Mesendoderm (in vitro differentiated cells): ENCODE measurements at regions not wholly inside any gene's neighbourhood (a gene's known extent, or its start where the extent isn't known, plus 50 kb on each side); places are given as distances from the start of the nearest gene placed in this dataset.

Source experiments
- DNase-seq: peaks from one replicate; pipeline ENCODE4 v3.0.0; 2013
- H2AK5ac ChIP-seq: 2 replicates; pipeline ENCODE4 v1.6.1; 2013; ENCODE audit warnings: low read length, inconsistent platforms
- H2BK120ac ChIP-seq: 2 replicates; pipeline ENCODE4 v1.6.1; 2013; ENCODE audit warnings: low read depth, mild to moderate bottlenecking, low read length, moderate library complexity, mixed read lengths
- H2BK15ac ChIP-seq: replicated peaks from 2 replicates; pipeline ENCODE4 v1.6.1; 2013; ENCODE audit warnings: low read depth, mild to moderate bottlenecking, moderate library complexity
- H2BK5ac ChIP-seq: 2 replicates; pipeline ENCODE4 v1.6.1; 2013; ENCODE audit warnings: low read length, inconsistent platforms
- H3K18ac ChIP-seq: 2 replicates; pipeline ENCODE4 v1.6.1; 2013; ENCODE audit warnings: mild to moderate bottlenecking, low read length, mixed read lengths
- H3K23ac ChIP-seq: one replicate; pipeline ENCODE4 v1.6.1; 2013; ENCODE audit warnings: low read length
- H3K27ac ChIP-seq: 2 replicates; pipeline ENCODE4 v1.5.1; 2013; ENCODE audit warnings: low read depth, mild to moderate bottlenecking, inconsistent platforms, low read length, moderate library complexity
- H3K27me3 ChIP-seq: 2 replicates; pipeline ENCODE4 v1.6.1; 2013; ENCODE audit warnings: low read length, control low read depth, mild to moderate bottlenecking, inconsistent platforms; ENCODE audit not compliant: insufficient read depth, poor library complexity
- H3K36me3 ChIP-seq: 2 replicates; pipeline ENCODE4 v1.6.1; 2013; ENCODE audit warnings: low read length, inconsistent platforms; ENCODE audit not compliant: control insufficient read depth, insufficient read depth
- H3K4ac ChIP-seq: one replicate; pipeline ENCODE4 v1.6.1; 2013; ENCODE audit warnings: low read depth, mild to moderate bottlenecking, low read length, moderate library complexity
- H3K4me1 ChIP-seq: 2 replicates; pipeline ENCODE4 v1.6.1; 2013; ENCODE audit warnings: low read depth, low read length, inconsistent platforms; ENCODE audit not compliant: control insufficient read depth
- H3K4me2 ChIP-seq: 2 replicates; pipeline ENCODE4 v1.6.1; 2013; ENCODE audit warnings: low read length
- H3K4me3 ChIP-seq: 2 replicates; pipeline ENCODE4 v1.5.1; 2013; ENCODE audit warnings: mild to moderate bottlenecking, low read length
- H3K56ac ChIP-seq: one replicate; pipeline ENCODE4 v1.6.1; 2013; ENCODE audit warnings: low read length
- H3K79me1 ChIP-seq: 2 replicates; pipeline ENCODE4 v1.6.1; 2013; ENCODE audit warnings: low read length, inconsistent platforms
- H3K79me2 ChIP-seq: 2 replicates; pipeline ENCODE4 v1.6.1; 2013; ENCODE audit warnings: mild to moderate bottlenecking, low read length; ENCODE audit not compliant: control insufficient read depth, insufficient read depth
- H3K9ac ChIP-seq: 2 replicates; pipeline ENCODE4 v1.6.1; 2013; ENCODE audit warnings: low read length, inconsistent platforms
- H4K5ac ChIP-seq: one replicate; pipeline ENCODE4 v1.6.1; 2013; ENCODE audit warnings: low read length
- H4K8ac ChIP-seq: one replicate; pipeline ENCODE4 v1.6.1; 2013; ENCODE audit warnings: low read depth, mild to moderate bottlenecking, control low read depth, low read length, moderate library complexity
- WGBS: extraction: QIAGEN DNeasy Blood & Tissue Kit; methylation state at CpG from one replicate; pipeline ENCODE4 v1.1.7; 2013; ENCODE audit warnings: low lambda C conversion rate, missing lambda C conversion rate; ENCODE audit not compliant: insufficient coverage; ENCODE audit errors: extremely low coverage; 5-methylcytosine and 5-hydroxymethylcytosine counted together

DNA sequence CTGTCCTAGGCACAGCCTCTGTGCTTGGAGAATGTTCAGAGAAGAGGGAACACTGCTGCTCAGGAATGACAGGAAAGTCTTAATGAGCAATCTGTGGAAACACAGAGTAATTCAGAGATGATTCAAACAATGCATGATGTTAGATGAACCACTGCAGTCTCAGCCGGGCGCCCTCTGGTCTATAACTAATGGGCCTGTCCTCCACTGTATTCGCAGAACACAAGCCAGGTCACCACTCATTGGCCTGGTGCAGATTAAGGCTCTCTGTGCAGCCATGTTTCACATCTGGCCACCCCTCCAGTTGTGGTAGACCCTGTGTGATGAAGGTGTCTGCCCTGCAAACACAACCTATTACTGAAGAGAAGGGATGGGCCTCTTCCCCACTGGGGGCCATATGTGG, 281.7 kb upstream of the ROPN1 start:
- Histone ChIP-seq H3K79me2 (no peaks in the 10 kb centered on the region), H3K27me3 (no peaks in the 10 kb centered on the region), H3K18ac (no peak overlapping the region), H3K4ac (no peak overlapping the region), H2AK5ac (no peak overlapping the region), H3K9ac (no peak overlapping the region), H3K4me2 (no peak overlapping the region), H4K8ac (no peak overlapping the region), H3K23ac (no peak overlapping the region), H3K56ac (no peak overlapping the region), H2BK120ac (no peak overlapping the region), H4K5ac (no peak overlapping the region), H2BK15ac (no peak overlapping the region), H3K4me1 (no peaks in the 10 kb centered on the region), H3K4me3 (no peak overlapping the region), H3K79me1 (no peaks in the 10 kb centered on the region), H2BK5ac (no peak overlapping the region), H3K36me3 (no peaks in the 10 kb centered on the region), H3K27ac (no peak overlapping the region)
- no CpG with 5 or more reads among the region's 3 CpGs for WGBS
- DNase-seq = no peak

DNA sequence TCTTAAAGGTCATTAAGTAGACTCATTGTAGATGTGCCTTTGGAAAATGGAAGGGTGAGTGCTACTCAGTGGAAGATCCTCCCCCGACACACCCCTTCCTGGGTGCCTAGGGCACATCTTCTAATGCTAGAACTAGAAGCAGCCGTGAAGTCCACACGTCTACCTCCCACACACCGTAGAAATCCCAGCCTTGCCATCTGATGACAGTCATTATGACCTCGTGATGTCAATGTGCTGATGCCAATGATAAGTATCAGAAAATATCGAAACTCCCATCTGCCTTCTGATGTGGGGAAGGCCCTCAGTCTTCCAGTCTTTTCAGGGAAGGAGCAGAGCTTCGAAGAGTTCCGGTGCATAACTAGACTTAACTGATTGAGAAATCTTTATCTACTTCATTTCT, 282.1 kb upstream of the ROPN1 start:
- no peak overlapping the region for H2BK5ac ChIP-seq
- no peak overlapping the region for H2BK15ac ChIP-seq
- no peak overlapping the region for H2AK5ac ChIP-seq
- no peaks in the 10 kb centered on the region for H3K79me2 ChIP-seq
- H3K27me3 ChIP-seq = no peaks in the 10 kb centered on the region
- H3K23ac ChIP-seq = no peak overlapping the region
- H3K9ac ChIP-seq = no peak overlapping the region
- H3K36me3 ChIP-seq = no peaks in the 10 kb centered on the region
- no CpG with 5 or more reads among the region's 8 CpGs for WGBS
- no peak overlapping the region for H3K56ac ChIP-seq
- H3K27ac ChIP-seq = no peak overlapping the region
- H4K5ac ChIP-seq = no peak overlapping the region
- no peaks in the 10 kb centered on the region for H3K4me1 ChIP-seq
- no peak overlapping the region for H3K18ac ChIP-seq
- H3K4me2 ChIP-seq = no peak overlapping the region
- H3K4ac ChIP-seq = no peak overlapping the region
- no peak overlapping the region for H2BK120ac ChIP-seq
- H3K4me3 ChIP-seq = no peak overlapping the region
- DNase-seq = no peak
- H4K8ac ChIP-seq = no peak overlapping the region
- H3K79me1 ChIP-seq = no peaks in the 10 kb centered on the region

GRCh38 chr3:124275412-124275811, 283.5 kb upstream of the ROPN1 start:
- H3K56ac ChIP-seq = no peak overlapping the region
- no peak overlapping the region for H3K4me3 ChIP-seq
- no peaks in the 10 kb centered on the region for H3K36me3 ChIP-seq
- H3K4me2 ChIP-seq = no peak overlapping the region
- H2AK5ac ChIP-seq = no peak overlapping the region
- H2BK15ac ChIP-seq = no peak overlapping the region
- no peak overlapping the region for H2BK5ac ChIP-seq
- H3K27ac ChIP-seq = no peak overlapping the region
- no peak overlapping the region for H3K9ac ChIP-seq
- no peak for DNase-seq
- H3K4me1 ChIP-seq = no peaks in the 10 kb centered on the region
- H3K23ac ChIP-seq = no peak overlapping the region
- no peak overlapping the region for H2BK120ac ChIP-seq
- WGBS = no CpG with 5 or more reads among the region's 1 CpG
- H3K79me2 ChIP-seq = no peaks in the 10 kb centered on the region
- no peaks in the 10 kb centered on the region for H3K79me1 ChIP-seq
- no peak overlapping the region for H4K5ac ChIP-seq
- no peak overlapping the region for H4K8ac ChIP-seq
- no peak overlapping the region for H3K18ac ChIP-seq
- no peaks in the 10 kb centered on the region for H3K27me3 ChIP-seq
- no peak overlapping the region for H3K4ac ChIP-seq

- Histone ChIP-seq H3K18ac (no peak overlapping the region), H4K5ac (no peak overlapping the region), H3K4me1 (no peaks in the 10 kb centered on the region), H4K8ac (no peak overlapping the region), H2BK5ac (no peak overlapping the region), H3K9ac (no peak overlapping the region), H3K79me1 (no peaks in the 10 kb centered on the region), H3K23ac (no peak overlapping the region), H3K36me3 (no peaks in the 10 kb centered on the region), H2BK15ac (no peak overlapping the region), H3K27ac (no peak overlapping the region), H3K4me2 (no peak overlapping the region), H3K56ac (no peak overlapping the region), H3K27me3 (no peaks in the 10 kb centered on the region), H3K4ac (no peak overlapping the region), H2BK120ac (no peak overlapping the region), H2AK5ac (no peak overlapping the region), H3K79me2 (no peaks in the 10 kb centered on the region), H3K4me3 (no peak overlapping the region)
- WGBS = no CpG with 5 or more reads among the region's 3 CpGs
- DNase-seq = no peak
Observed at GRCh38 chr3:124276133-124276532, 284.2 kb upstream of the ROPN1 start.

GRCh38 chr3:124276539-124277143, 284.7 kb upstream of the ROPN1 start:
- H3K4ac ChIP-seq = no peak overlapping the region
- no peak overlapping the region for H4K8ac ChIP-seq
- no peak overlapping the region for H3K56ac ChIP-seq
- H2BK5ac ChIP-seq = no peak overlapping the region
- H3K18ac ChIP-seq = no peak overlapping the region
- no peak for DNase-seq
- H3K27ac ChIP-seq = no peak overlapping the region
- no peaks in the 10 kb centered on the region for H3K79me1 ChIP-seq
- no CpG with 5 or more reads among the region's 8 CpGs for WGBS
- no peaks in the 10 kb centered on the region for H3K36me3 ChIP-seq
- no peaks in the 10 kb centered on the region for H3K4me1 ChIP-seq
- no peak overlapping the region for H2BK15ac ChIP-seq
- no peaks in the 10 kb centered on the region for H3K27me3 ChIP-seq
- no peak overlapping the region for H3K4me2 ChIP-seq
- no peak overlapping the region for H3K9ac ChIP-seq
- H2BK120ac ChIP-seq = no peak overlapping the region
- H3K79me2 ChIP-seq = no peaks in the 10 kb centered on the region
- no peak overlapping the region for H2AK5ac ChIP-seq
- H3K23ac ChIP-seq = no peak overlapping the region
- H4K5ac ChIP-seq = no peak overlapping the region
- no peak overlapping the region for H3K4me3 ChIP-seq

DNA sequence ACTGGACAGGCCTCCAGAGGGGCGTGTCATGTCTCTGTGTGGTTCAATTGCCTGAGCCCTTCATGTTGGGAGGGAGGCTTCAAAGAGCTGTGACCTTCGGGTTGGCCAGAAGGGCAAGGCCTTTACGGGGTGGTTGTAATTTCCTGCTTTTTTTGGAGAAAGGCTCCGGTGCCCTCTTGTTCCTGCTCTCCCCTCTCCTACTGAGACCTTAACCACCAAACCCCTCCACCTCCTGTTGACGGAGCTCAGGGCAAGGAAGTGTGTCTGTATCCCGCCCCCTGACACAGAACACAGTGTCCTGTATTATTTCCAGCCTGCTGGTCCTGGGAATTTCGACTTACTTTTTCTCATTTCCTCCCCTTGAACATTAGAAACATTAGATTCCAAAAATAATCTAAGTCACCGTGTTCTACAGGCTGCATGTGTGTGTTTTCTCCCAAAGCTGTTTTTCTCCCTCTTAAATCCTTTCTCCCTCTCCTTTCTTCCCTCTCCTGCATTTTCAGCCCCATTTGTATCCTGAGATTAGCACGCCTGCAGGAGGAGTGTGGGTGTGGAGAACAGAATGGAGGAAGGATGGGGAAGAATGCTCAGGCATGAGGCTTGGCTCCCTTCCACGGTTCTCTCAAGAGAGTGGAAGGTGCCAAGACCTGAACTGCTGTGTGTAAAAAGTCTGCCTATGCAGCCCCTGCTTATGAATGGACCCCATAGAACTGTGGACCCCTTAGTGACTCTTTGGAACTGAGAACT, 285.4 kb upstream of the ROPN1 start:
- no peak overlapping the region for H3K23ac ChIP-seq
- H3K27me3 ChIP-seq = no peaks in the 10 kb centered on the region
- H3K4me1 ChIP-seq = no peaks in the 10 kb centered on the region
- H3K27ac ChIP-seq = no peak overlapping the region
- no peaks in the 10 kb centered on the region for H3K79me2 ChIP-seq
- no peak overlapping the region for H2BK15ac ChIP-seq
- DNase-seq = no peak
- no peak overlapping the region for H2BK5ac ChIP-seq
- H3K36me3 ChIP-seq = no peaks in the 10 kb centered on the region
- H2BK120ac ChIP-seq = no peak overlapping the region
- no peak overlapping the region for H3K56ac ChIP-seq
- no peak overlapping the region for H3K18ac ChIP-seq
- no peak overlapping the region for H2AK5ac ChIP-seq
- no peak overlapping the region for H4K5ac ChIP-seq
- no CpG with 5 or more reads among the region's 10 CpGs for WGBS
- H3K79me1 ChIP-seq = no peaks in the 10 kb centered on the region
- H3K4me2 ChIP-seq = no peak overlapping the region
- no peak overlapping the region for H3K4ac ChIP-seq
- H3K9ac ChIP-seq = no peak overlapping the region
- no peak overlapping the region for H4K8ac ChIP-seq
- no peak overlapping the region for H3K4me3 ChIP-seq
